GM23248 (cell line): ENCODE measurements at regions not wholly inside any gene's neighbourhood (a gene's known extent, or its start where the extent isn't known, plus 50 kb on each side); places are given as distances from the start of the nearest gene placed in this dataset.

ENCODE experiments used
- DNase-seq: peaks from one replicate; pipeline ENCODE4 v3.0.0-alpha.2; 2015
- H2AFZ ChIP-seq: fragments of 200-600 bp; sonication (generic); 2 replicates; pipeline ENCODE4 v1.6.1; 2016; ENCODE audit warnings: antibody characterized with exemption
- H3F3A ChIP-seq: fragments of 200-600 bp; sonication (generic); 2 replicates; pipeline ENCODE4 v1.6.1; 2016; ENCODE audit warnings: mild to moderate bottlenecking, antibody characterized with exemption, mixed run types; ENCODE audit not compliant: insufficient read depth
- H3K27ac ChIP-seq: fragments of 200-600 bp; sonication (generic); 2 replicates; pipeline ENCODE4 v1.5.1; 2016; ENCODE audit warnings: mild to moderate bottlenecking
- H3K27me3 ChIP-seq: fragments of 200-600 bp; sonication (generic); replicated peaks from 2 replicates; pipeline ENCODE4 v1.6.1; 2016; ENCODE audit warnings: mild to moderate bottlenecking; ENCODE audit not compliant: insufficient read depth
- H3K36me3 ChIP-seq: fragments of 200-600 bp; sonication (generic); 2 replicates; pipeline ENCODE4 v1.6.1; 2016; ENCODE audit warnings: low read depth, mild to moderate bottlenecking
- H3K4me1 ChIP-seq: fragments of 200-600 bp; sonication (generic); 2 replicates; pipeline ENCODE4 v1.6.1; 2016; ENCODE audit warnings: mild to moderate bottlenecking; ENCODE audit not compliant: insufficient read depth
- H3K4me2 ChIP-seq: fragments of 200-600 bp; sonication (generic); one replicate; pipeline ENCODE4 v1.6.1; 2016; ENCODE audit warnings: mild to moderate bottlenecking; ENCODE audit not compliant: unreplicated experiment
- H3K4me3 ChIP-seq: fragments of 200-600 bp; sonication (generic); 2 replicates; pipeline ENCODE4 v1.5.1; 2016; ENCODE audit warnings: mild to moderate bottlenecking
- H3K79me2 ChIP-seq: fragments of 200-600 bp; sonication (generic); 2 replicates; pipeline ENCODE4 v1.6.1; 2016; ENCODE audit warnings: mild to moderate bottlenecking; ENCODE audit not compliant: insufficient read depth
- H3K9ac ChIP-seq: fragments of 200-600 bp; sonication (generic); 2 replicates; pipeline ENCODE4 v1.6.1; 2016; ENCODE audit warnings: mild to moderate bottlenecking
- H3K9me2 ChIP-seq: fragments of 200-600 bp; sonication (generic); 2 replicates; pipeline ENCODE4 v1.6.1; 2016; ENCODE audit warnings: mixed run types, mild to moderate bottlenecking, moderate library complexity; ENCODE audit not compliant: insufficient read depth
- H3K9me3 ChIP-seq: fragments of 200-600 bp; sonication (generic); one replicate; pipeline ENCODE4 v1.6.1; 2017; ENCODE audit warnings: low read depth
- H4K20me1 ChIP-seq: fragments of 200-600 bp; sonication (generic); 2 replicates; pipeline ENCODE4 v1.6.0; 2016; ENCODE audit not compliant: insufficient read depth
- EZH2 ChIP-seq: fragments of 200-600 bp; sonication (generic); IDR thresholded peaks from 2 replicates; pipeline ENCODE4 v1.6.1; 2018; ENCODE audit warnings: antibody characterized with exemption, mild to moderate bottlenecking; ENCODE audit not compliant: insufficient read depth, poor library complexity, severe bottlenecking
- EZH2phosphoT487 ChIP-seq: fragments of 200-600 bp; sonication (generic); IDR thresholded peaks from 2 replicates; pipeline ENCODE4 v1.6.1; 2018; ENCODE audit warnings: antibody characterized with exemption, moderate library complexity, mild to moderate bottlenecking, low read depth; ENCODE audit not compliant: insufficient read depth
- WGBS, 2 experiments: methylation state at CpG; one replicate each; pipeline ENCODE4 v1.1.6; 2015 to 2017; ENCODE audit warnings: low lambda C conversion rate in 2 of 2, low coverage in 1 of 2; ENCODE audit errors: missing lambda C conversion rate in 2 of 2; 5-methylcytosine and 5-hydroxymethylcytosine counted together
- in situ Hi-C: fragments of 300-500 bp; cut with MboI; formaldehyde crosslinking; loops from 2 replicates; pipeline ENCODE4 v1.15.0; 2020

- Histone ChIP-seq H3K27ac (no peak overlapping the region), H3K9ac (no peak overlapping the region), H3K79me2 (no peaks in the 10 kb centered on the region), H3K4me1 (no peaks in the 10 kb centered on the region), H3K36me3 (no peaks in the 10 kb centered on the region), H3K4me2 (no peak overlapping the region), H3F3A (no peaks in the 10 kb centered on the region), H3K27me3 (no peaks in the 10 kb centered on the region), H3K4me3 (no peak overlapping the region), H2AFZ (no peak overlapping the region), H4K20me1 (no peaks in the 10 kb centered on the region), H3K9me3 (no peaks in the 10 kb centered on the region), H3K9me2 (no peaks in the 10 kb centered on the region)
- WGBS, 2 experiments = 12 to 15% methylated on average over 5 of the region's 5 CpGs
- TF ChIP-seq EZH2 (no peak), EZH2phosphoT487 (no peak)
- DNase-seq = no peak
- in situ Hi-C loops = no loop called here
These were observed 465.9 kb downstream of the TUSC1 start for GRCh38 chr9:25212361-25212760.

- H3K4me3 ChIP-seq = no peak overlapping the region
- H3K36me3 ChIP-seq = no peaks in the 10 kb centered on the region
- TF ChIP-seq EZH2 = no peak
- TF ChIP-seq EZH2phosphoT487 = no peak
- 2 to 3% methylated on average over 6 of the region's 6 CpGs for WGBS, 2 experiments
- no peaks in the 10 kb centered on the region for H4K20me1 ChIP-seq
- H2AFZ ChIP-seq = no peak overlapping the region
- no peak overlapping the region for H3K4me2 ChIP-seq
- H3K9me3 ChIP-seq = peaks cover 3% of the 10 kb centered on the region
- no peaks in the 10 kb centered on the region for H3K79me2 ChIP-seq
- no peaks in the 10 kb centered on the region for H3K9me2 ChIP-seq
- no peak overlapping the region for H3K27ac ChIP-seq
- no peak for DNase-seq
- in situ Hi-C loops = no loop called here
- no peaks in the 10 kb centered on the region for H3K27me3 ChIP-seq
- H3F3A ChIP-seq = no peaks in the 10 kb centered on the region
- no peaks in the 10 kb centered on the region for H3K4me1 ChIP-seq
- H3K9ac ChIP-seq = no peak overlapping the region
These were observed 470.6 kb downstream of the TUSC1 start for GRCh38 chr9:25207402-25208195.

- Histone ChIP-seq H4K20me1 (no peaks in the 10 kb centered on the region), H3K9me2 (no peaks in the 10 kb centered on the region), H3K4me2 (no peak overlapping the region), H3K4me1 (no peaks in the 10 kb centered on the region), H3K4me3 (no peak overlapping the region), H3F3A (no peaks in the 10 kb centered on the region), H3K9me3 (peaks cover 3% of the 10 kb centered on the region), H3K36me3 (no peaks in the 10 kb centered on the region), H3K27ac (no peak overlapping the region), H3K79me2 (no peaks in the 10 kb centered on the region), H2AFZ (no peak overlapping the region), H3K27me3 (no peaks in the 10 kb centered on the region), H3K9ac (no peak overlapping the region)
- no peak for DNase-seq
- WGBS, 2 experiments = 10 to 12% methylated on average over 4 of the region's 4 CpGs
- in situ Hi-C loops = no loop called here
- TF ChIP-seq EZH2phosphoT487 (no peak), EZH2 (no peak)
These were observed 472.2 kb downstream of the TUSC1 start for GRCh38 chr9:25206027-25206426.

GRCh38 chr9:25205285-25205684 lies 473.0 kb downstream of the TUSC1 start:
- Histone ChIP-seq H3K36me3 (no peaks in the 10 kb centered on the region), H3F3A (no peaks in the 10 kb centered on the region), H2AFZ (no peak overlapping the region), H3K9me2 (no peaks in the 10 kb centered on the region), H3K9ac (no peak overlapping the region), H3K79me2 (no peaks in the 10 kb centered on the region), H3K9me3 (peaks cover 7% of the 10 kb centered on the region), H3K4me3 (no peak overlapping the region), H3K4me2 (no peak overlapping the region), H3K27ac (no peak overlapping the region), H3K4me1 (no peaks in the 10 kb centered on the region), H4K20me1 (no peaks in the 10 kb centered on the region), H3K27me3 (no peaks in the 10 kb centered on the region)
- 2 to 10% methylated on average over 2 of the region's 2 CpGs for WGBS, 2 experiments
- TF ChIP-seq EZH2 (no peak), EZH2phosphoT487 (no peak)
- in situ Hi-C loops = no loop called here
- no peak for DNase-seq
